Fibroblast of mammary gland (primary cell): ENCODE measurements at regions not wholly inside any gene's neighbourhood (a gene's known extent, or its start where the extent isn't known, plus 50 kb on each side); places are given as distances from the start of the nearest gene placed in this dataset.
A peak's percentile ranks its signal among the peaks of the same experiment; 100 is the strongest.

Experiments
- DNase-seq: peaks from one replicate; pipeline ENCODE4 v3.0.0-alpha.2; 2010; ENCODE audit warnings: low read depth
- H3K4me3 ChIP-seq: 2 replicates; pipeline ENCODE4 v1.5.1; 2011; ENCODE audit warnings: low read depth, mild to moderate bottlenecking, low read length, moderate library complexity; ENCODE audit not compliant: control insufficient read depth
- TF ChIP-seq, protein P1 (sequence below): conservative IDR thresholded peaks from 2 replicates; pipeline ENCODE4 v1.5.1; 2011; ENCODE audit warnings: low read depth, low read length, inconsistent platforms; ENCODE audit not compliant: control insufficient read depth, insufficient read depth

GRCh38 chr4:100953616-100954015, 393.7 kb downstream of the PPP3CA start:
- no peak overlapping the region for H3K4me3 ChIP-seq
- no peak for DNase-seq
- TF ChIP-seq, protein P1, sequence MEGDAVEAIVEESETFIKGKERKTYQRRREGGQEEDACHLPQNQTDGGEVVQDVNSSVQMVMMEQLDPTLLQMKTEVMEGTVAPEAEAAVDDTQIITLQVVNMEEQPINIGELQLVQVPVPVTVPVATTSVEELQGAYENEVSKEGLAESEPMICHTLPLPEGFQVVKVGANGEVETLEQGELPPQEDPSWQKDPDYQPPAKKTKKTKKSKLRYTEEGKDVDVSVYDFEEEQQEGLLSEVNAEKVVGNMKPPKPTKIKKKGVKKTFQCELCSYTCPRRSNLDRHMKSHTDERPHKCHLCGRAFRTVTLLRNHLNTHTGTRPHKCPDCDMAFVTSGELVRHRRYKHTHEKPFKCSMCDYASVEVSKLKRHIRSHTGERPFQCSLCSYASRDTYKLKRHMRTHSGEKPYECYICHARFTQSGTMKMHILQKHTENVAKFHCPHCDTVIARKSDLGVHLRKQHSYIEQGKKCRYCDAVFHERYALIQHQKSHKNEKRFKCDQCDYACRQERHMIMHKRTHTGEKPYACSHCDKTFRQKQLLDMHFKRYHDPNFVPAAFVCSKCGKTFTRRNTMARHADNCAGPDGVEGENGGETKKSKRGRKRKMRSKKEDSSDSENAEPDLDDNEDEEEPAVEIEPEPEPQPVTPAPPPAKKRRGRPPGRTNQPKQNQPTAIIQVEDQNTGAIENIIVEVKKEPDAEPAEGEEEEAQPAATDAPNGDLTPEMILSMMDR, result no peak

GRCh38 chr4:100952590-100952989, 394.7 kb downstream of the PPP3CA start:
- H3K4me3 ChIP-seq, result no peak overlapping the region
- TF ChIP-seq, protein P1, result no peak
- DNase-seq, result no peak

GRCh38 chr4:100949350-100949935, 397.9 kb downstream of the PPP3CA start:
- DNase-seq, result peak; percentile 41

DNA sequence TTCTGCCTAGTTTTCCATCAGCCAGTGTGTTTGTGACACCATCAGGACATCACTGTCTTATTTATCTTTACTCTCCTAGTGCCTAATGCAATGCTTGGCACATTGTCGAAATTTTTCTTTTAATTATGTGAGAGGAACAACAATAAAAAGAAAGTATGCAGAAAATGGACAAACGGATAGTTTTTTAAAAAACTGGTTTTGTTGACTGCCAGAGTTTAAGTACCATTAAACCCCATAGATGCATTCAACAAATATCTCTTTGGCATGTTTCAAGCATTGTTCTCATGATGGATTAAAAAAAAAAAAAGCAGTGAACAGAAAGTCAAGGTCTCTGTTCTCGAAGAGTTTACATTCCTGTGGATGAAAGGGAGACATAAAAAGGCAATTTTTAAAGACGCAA, 398.4 kb downstream of the PPP3CA start:
- TF ChIP-seq, protein P1, result no peak
- no peak overlapping the region for H3K4me3 ChIP-seq
- no peak for DNase-seq

More at GRCh38 chr4:100949350-100949935, 397.9 kb downstream of the PPP3CA start:
- TF ChIP-seq, protein P1, result no peak
- H3K4me3 ChIP-seq, result no peak overlapping the region

- H3K4me3 ChIP-seq, result no peak overlapping the region
- DNase-seq, result no peak
- TF ChIP-seq, protein P1, result no peak
Observed at GRCh38 chr4:100945789-100946188, 401.5 kb downstream of the PPP3CA start.

- DNase-seq, result no peak
- no peak overlapping the region for H3K4me3 ChIP-seq
- TF ChIP-seq, protein P1, result no peak
Observed at GRCh38 chr4:100938698-100939097, 408.6 kb downstream of the PPP3CA start.

GRCh38 chr4:100936661-100937375, 410.5 kb downstream of the PPP3CA start:
- no peak overlapping the region for H3K4me3 ChIP-seq
- DNase-seq, result no peak
- TF ChIP-seq, protein P1, result no peak
